ENCODE measurements at regions not wholly inside any gene's neighbourhood (a gene's known extent, or its start where the extent isn't known, plus 50 kb on each side); places are given as distances from the start of the nearest gene placed in this dataset.

- H3K36me3 ChIP-seq (ENCODE audit: control insufficient read depth, insufficient read depth, low read length), result no peaks in the 10 kb centered on the region
- no peaks in the 10 kb centered on the region for H3K9me3 ChIP-seq
- intact Hi-C loops (cut with micrococcal nuclease; ENCODE audit: unreplicated experiment), result no loop called here
- H3K27me3 Mint-ChIP-seq (ENCODE audit: insufficient read depth, unreplicated experiment), result peaks cover 5% of the 10 kb centered on the region
- ChIA-PET CTCF (no interaction called here), POLR2A (no interaction called here)
- H3K4me1 Mint-ChIP-seq (ENCODE audit: low read depth, unreplicated experiment), result peaks cover 5% of the 10 kb centered on the region
- no peaks in the 10 kb centered on the region for H3K27me3 ChIP-seq (replicated peaks; ENCODE audit: control insufficient read depth, insufficient read depth, low read length)
- H3K27ac Mint-ChIP-seq (ENCODE audit: unreplicated experiment), result no peak overlapping the region
- H3K4me3 ChIP-seq (ENCODE audit: low read depth, low read length), result no peak overlapping the region
- H3K4me1 ChIP-seq, result no peaks in the 10 kb centered on the region
- no peak for DNase-seq
- H3K9me3 Mint-ChIP-seq (ENCODE audit: unreplicated experiment), result no peaks in the 10 kb centered on the region
- H3K36me3 Mint-ChIP-seq (ENCODE audit: insufficient read depth, unreplicated experiment), result no peaks in the 10 kb centered on the region
- no peak for TF ChIP-seq CTCF (IDR thresholded peaks at IDR 0.05; ENCODE audit: insufficient read depth in 1 of 2, low read depth in 1 of 2, low read length in 1 of 2, severe bottlenecking in 1 of 2, unreplicated experiment in 1 of 2)
- no TSS peak for BruUV-seq (replicated peaks)
- H3K4me3 Mint-ChIP-seq (ENCODE audit: unreplicated experiment), result no peak overlapping the region
Measured at GRCh38 chr12:92261692-92262091, 116.0 kb upstream of the BTG1 start.

- no peak for DNase-seq
- no peaks in the 10 kb centered on the region for H3K36me3 Mint-ChIP-seq (ENCODE audit: insufficient read depth, unreplicated experiment)
- no peak overlapping the region for H3K27ac Mint-ChIP-seq (ENCODE audit: unreplicated experiment)
- Histone ChIP-seq H3K4me1 (no peaks in the 10 kb centered on the region), H3K36me3 (ENCODE audit: control insufficient read depth, insufficient read depth, low read length) (no peaks in the 10 kb centered on the region), H3K4me3 (ENCODE audit: low read depth, low read length) (no peak overlapping the region), H3K9me3 (no peaks in the 10 kb centered on the region), H3K27me3 (replicated peaks; ENCODE audit: control insufficient read depth, insufficient read depth, low read length) (no peaks in the 10 kb centered on the region)
- intact Hi-C loops (cut with micrococcal nuclease; ENCODE audit: unreplicated experiment), result no loop called here
- no TSS peak for BruUV-seq (replicated peaks)
- H3K4me1 Mint-ChIP-seq (ENCODE audit: low read depth, unreplicated experiment), result peaks cover 5% of the 10 kb centered on the region
- H3K9me3 Mint-ChIP-seq (ENCODE audit: unreplicated experiment), result no peaks in the 10 kb centered on the region
- ChIA-PET POLR2A (no interaction called here), CTCF (no interaction called here)
- no peak for TF ChIP-seq CTCF (IDR thresholded peaks at IDR 0.05; ENCODE audit: insufficient read depth in 1 of 2, low read depth in 1 of 2, low read length in 1 of 2, severe bottlenecking in 1 of 2, unreplicated experiment in 1 of 2)
- peaks cover 5% of the 10 kb centered on the region for H3K27me3 Mint-ChIP-seq (ENCODE audit: insufficient read depth, unreplicated experiment)
- no peak overlapping the region for H3K4me3 Mint-ChIP-seq (ENCODE audit: unreplicated experiment)
Measured at GRCh38 chr12:92261071-92261470, 115.4 kb upstream of the BTG1 start.

GRCh38 chr12:92259696-92260251, 114.1 kb upstream of the BTG1 start:
- H3K9me3 Mint-ChIP-seq (ENCODE audit: unreplicated experiment), result no peaks in the 10 kb centered on the region
- H3K36me3 ChIP-seq (ENCODE audit: control insufficient read depth, insufficient read depth, low read length), result no peaks in the 10 kb centered on the region
- no peak for TF ChIP-seq CTCF (IDR thresholded peaks at IDR 0.05; ENCODE audit: insufficient read depth in 1 of 2, low read depth in 1 of 2, low read length in 1 of 2, severe bottlenecking in 1 of 2, unreplicated experiment in 1 of 2)
- no peak overlapping the region for H3K27ac Mint-ChIP-seq (ENCODE audit: unreplicated experiment)
- H3K36me3 Mint-ChIP-seq (ENCODE audit: insufficient read depth, unreplicated experiment), result no peaks in the 10 kb centered on the region
- no peaks in the 10 kb centered on the region for H3K4me1 ChIP-seq
- no TSS peak for BruUV-seq (replicated peaks)
- H3K27me3 Mint-ChIP-seq (ENCODE audit: insufficient read depth, unreplicated experiment), result peaks cover 7% of the 10 kb centered on the region
- no peaks in the 10 kb centered on the region for H3K27me3 ChIP-seq (replicated peaks; ENCODE audit: control insufficient read depth, insufficient read depth, low read length)
- intact Hi-C loops (cut with micrococcal nuclease; ENCODE audit: unreplicated experiment), result no loop called here
- POLR2A ChIA-PET, result no interaction called here
- no peak overlapping the region for H3K4me3 ChIP-seq (ENCODE audit: low read depth, low read length)
- H3K9me3 ChIP-seq, result no peaks in the 10 kb centered on the region
- peaks cover 5% of the 10 kb centered on the region for H3K4me1 Mint-ChIP-seq (ENCODE audit: low read depth, unreplicated experiment)
- DNase-seq, result no peak
- CTCF ChIA-PET, result no interaction called here
- no peak overlapping the region for H3K4me3 Mint-ChIP-seq (ENCODE audit: unreplicated experiment)

All from Caco-2 (cell line).